Mucosa of descending colon (tissue), 3 donors: ENCODE measurements at regions not wholly inside any gene's neighbourhood (a gene's known extent, or its start where the extent isn't known, plus 50 kb on each side); places are given as distances from the start of the nearest gene placed in this dataset.
A peak's percentile ranks its signal among the peaks of the same experiment; 100 is the strongest.

Source experiments
- ATAC-seq: fragments of 200-7000 bp; cut with Tn5 transposase; one replicate; pipeline ENCODE4 v1.9.1; 2020; ENCODE audit warnings: mild to moderate bottlenecking, moderate library complexity
- DNase-seq, 3 donors: peaks; one replicate each; pipeline ENCODE4 v3.0.0-alpha.2; 2020
- H3K36me3 ChIP-seq: fragments of 200-600 bp; one replicate; pipeline ENCODE4 v1.8.0; 2021; ENCODE audit warnings: low read depth, mild to moderate bottlenecking
- H3K4me1 ChIP-seq: fragments of 200-600 bp; one replicate; pipeline ENCODE4 v1.8.0; 2021; ENCODE audit warnings: low read depth, mild to moderate bottlenecking
- H3K4me3 ChIP-seq: fragments of 200-600 bp; one replicate; pipeline ENCODE4 v1.8.0; 2021; ENCODE audit warnings: mild to moderate bottlenecking
- H3K9me3 ChIP-seq: fragments of 200-600 bp; one replicate; pipeline ENCODE4 v1.8.0; 2021; ENCODE audit warnings: mild to moderate bottlenecking
- CTCF ChIP-seq: fragments of 200-600 bp; IDR thresholded peaks from one replicate; pipeline ENCODE4 v1.8.0; 2022; ENCODE audit warnings: antibody characterized with exemption, mild to moderate bottlenecking
- intact Hi-C, 2 donors: fragments of 100-400 bp; cut with DNase I in 1 of 2; cut with micrococcal nuclease in 1 of 2; formaldehyde crosslinking; loops; one replicate each; pipeline versions ENCODE4 v1.11.0 to v1.11.1; 2022; cut with DNase I, micrococcal nuclease
- donor health status: DM: no; HTN: no; CAD: no; lungs with moderate emphysema.
- donor health status: DM: no; HTN: no; CAD: no.
- donor health status: DM: no; HTN: yes; CAD: no.

DNA sequence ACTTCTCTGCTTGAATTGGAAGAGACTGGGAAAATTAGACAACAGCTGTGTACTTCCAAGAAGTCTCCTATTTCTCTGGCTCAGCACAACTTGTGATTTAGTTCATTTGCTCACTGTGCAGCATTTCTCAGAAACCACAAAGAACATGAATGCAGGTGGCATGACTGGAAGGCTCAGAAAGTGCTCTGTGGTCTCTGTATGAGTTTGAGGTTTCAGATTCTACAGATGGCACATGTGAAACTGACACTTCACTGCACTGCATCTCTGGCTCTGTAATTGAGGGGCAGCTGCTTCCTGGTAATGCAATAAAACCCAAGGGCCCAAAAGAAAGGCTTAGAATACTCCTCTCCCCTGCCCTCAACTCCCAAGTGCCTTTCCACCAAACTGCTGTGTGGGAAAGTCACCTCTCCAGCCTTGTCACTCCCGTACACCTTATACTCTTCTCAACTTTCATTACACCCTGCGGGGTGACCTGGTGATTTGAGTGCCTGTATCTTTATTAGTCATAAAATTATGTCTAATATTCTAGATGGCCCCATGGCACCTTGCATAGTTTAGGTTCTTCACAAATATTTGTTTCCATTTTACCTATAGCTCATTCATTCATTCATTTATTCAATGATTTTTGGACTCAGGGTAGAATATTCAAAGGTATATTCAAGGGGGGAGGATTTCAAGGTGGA is 82.5 kb downstream of the ESM1 start:
- peak in 1 of 3 donors; percentile 10 for DNase-seq

GRCh38 chr5:54900984-54901725 is 84.2 kb downstream of the ESM1 start:
- TF ChIP-seq CTCF = no peak
- H3K9me3 ChIP-seq = no peaks in the 10 kb centered on the region
- intact Hi-C loops = loop anchor here (10.0 kb wide), 1 partner anchor 244 kb away; no protein-coding TSS in a partner anchor
- peak in 2 of 3 donors; percentile 26 to 47 for DNase-seq
- no peaks in the 10 kb centered on the region for H3K36me3 ChIP-seq
- no peak overlapping the region for H3K4me3 ChIP-seq
- peak; percentile 69 for ATAC-seq
- H3K4me1 ChIP-seq = no peaks in the 10 kb centered on the region

More for the DNA sequence above, 82.5 kb downstream of the ESM1 start:
- intact Hi-C loops = loop anchor here (10.0 kb wide), 1 partner anchor 242 kb away; no protein-coding TSS in a partner anchor
- no peak for TF ChIP-seq CTCF
- no peaks in the 10 kb centered on the region for H3K4me1 ChIP-seq
- no peaks in the 10 kb centered on the region for H3K36me3 ChIP-seq
- ATAC-seq = peak; percentile 67
- no peaks in the 10 kb centered on the region for H3K9me3 ChIP-seq
- H3K4me3 ChIP-seq = no peak overlapping the region

DNA sequence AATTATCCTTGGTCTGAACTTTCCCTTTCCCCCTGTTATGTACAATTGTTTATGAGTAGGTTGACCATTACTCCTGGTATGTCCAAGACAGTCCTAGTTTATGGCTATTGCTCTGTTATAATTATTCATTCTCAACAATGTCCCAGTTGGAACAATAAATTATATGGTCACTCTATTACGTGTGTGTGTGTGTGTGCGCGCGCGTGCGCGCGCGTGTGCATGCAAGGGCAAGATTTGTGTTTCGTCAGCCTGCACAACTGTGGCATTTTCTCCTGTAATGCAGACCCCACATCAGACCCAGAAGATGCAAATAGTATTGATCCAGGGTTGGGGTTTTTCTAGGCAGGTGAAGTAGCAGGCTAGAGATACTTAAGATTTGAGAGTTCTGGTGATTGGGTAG is 88.4 kb downstream of the ESM1 start:
- DNase-seq = no peak
- no peak for ATAC-seq
- Histone ChIP-seq H3K4me3 (no peak overlapping the region), H3K9me3 (no peaks in the 10 kb centered on the region), H3K36me3 (no peaks in the 10 kb centered on the region), H3K4me1 (no peaks in the 10 kb centered on the region)
- intact Hi-C loops = no loop called here
- no peak for TF ChIP-seq CTCF

DNA sequence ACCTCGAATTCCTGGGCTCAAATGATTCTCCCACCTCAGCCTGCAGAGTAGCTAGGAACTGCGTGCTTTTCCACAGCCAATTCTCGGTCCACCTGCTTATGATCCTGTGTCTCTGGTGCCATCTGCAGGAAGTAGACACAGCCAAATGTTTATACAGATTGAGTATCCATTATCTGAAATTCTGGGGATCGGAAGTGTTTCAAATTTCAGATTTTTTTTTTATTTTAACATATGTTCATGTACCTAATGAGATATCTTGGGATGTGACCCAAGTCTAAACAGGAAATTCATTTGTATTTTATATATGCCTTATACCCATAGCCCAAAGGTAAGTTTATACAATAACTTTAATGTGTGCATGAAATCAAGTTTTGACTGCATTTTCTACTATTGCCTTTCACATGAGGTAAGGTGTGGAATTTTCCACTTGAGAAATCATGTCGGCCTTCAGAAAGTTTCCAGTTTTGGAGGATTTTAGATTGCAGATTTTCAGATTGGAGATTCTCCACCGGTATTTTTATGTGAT is 89.5 kb downstream of the ESM1 start:
- ATAC-seq = no peak

More for the DNA sequence above, 89.5 kb downstream of the ESM1 start:
- H3K4me1 ChIP-seq = no peaks in the 10 kb centered on the region
- H3K9me3 ChIP-seq = no peaks in the 10 kb centered on the region
- intact Hi-C loops = no loop called here
- peak in 1 of 3 donors; percentile 34 for DNase-seq
- TF ChIP-seq CTCF = no peak
- H3K36me3 ChIP-seq = no peaks in the 10 kb centered on the region
- no peak overlapping the region for H3K4me3 ChIP-seq
